Central memory CD8-positive, alpha-beta T cell (primary cell): ENCODE measurements at regions not wholly inside any gene's neighbourhood (a gene's known extent, or its start where the extent isn't known, plus 50 kb on each side); places are given as distances from the start of the nearest gene placed in this dataset.
"Not testable (repeated sequence)": the region's sequence is repeated elsewhere in the genome, so short reads cannot be mapped to it uniquely, and the experiment has no call there.

Experiments
- ATAC-seq: fragments of 150-1000 bp; cut with Tn5 transposase; replicated peaks from 2 replicates; pipeline ENCODE4 v1.10.0; 2022; ENCODE audit warnings: mild to moderate bottlenecking, moderate FRiP score, moderate number of reproducible peaks; ENCODE audit not compliant: poor library complexity, severe bottlenecking; ENCODE audit errors: extremely low read depth
- DNase-seq, 2 donors: peaks; one replicate each; pipeline ENCODE4 v3.0.0; 2021; ENCODE audit warnings: low spot score in 2 of 2
- H3K27ac Mint-ChIP-seq: one replicate; pipeline ENCODE4 v1.8.0; 2022; ENCODE audit warnings: low read depth, mild to moderate bottlenecking, moderate library complexity, mixed read lengths
- H3K27me3 Mint-ChIP-seq: one replicate; pipeline ENCODE4 v1.8.0; 2022; ENCODE audit warnings: mixed read lengths
- H3K36me3 Mint-ChIP-seq: one replicate; pipeline ENCODE4 v1.8.0; 2022; ENCODE audit warnings: mild to moderate bottlenecking, moderate library complexity, mixed read lengths; ENCODE audit not compliant: insufficient read depth
- H3K4me1 Mint-ChIP-seq: one replicate; pipeline ENCODE4 v1.8.0; 2022; ENCODE audit warnings: mixed read lengths
- H3K4me3 Mint-ChIP-seq: one replicate; pipeline ENCODE4 v1.8.0; 2022; ENCODE audit warnings: mild to moderate bottlenecking, moderate library complexity, mixed read lengths
- H3K9me3 Mint-ChIP-seq: one replicate; pipeline ENCODE4 v1.8.0; 2022; ENCODE audit warnings: mixed read lengths

GRCh38 chr4:155444721-155445120, 68.0 kb upstream of the MAP9 start:
- Mint-ChIP-seq H3K36me3 (no peaks in the 10 kb centered on the region), H3K4me1 (no peaks in the 10 kb centered on the region), H3K27ac (no peak overlapping the region), H3K4me3 (no peak overlapping the region), H3K27me3 (peaks cover 24% of the 10 kb centered on the region), H3K9me3 (no peaks in the 10 kb centered on the region)
- DNase-seq = no peak
- no peak for ATAC-seq

DNA sequence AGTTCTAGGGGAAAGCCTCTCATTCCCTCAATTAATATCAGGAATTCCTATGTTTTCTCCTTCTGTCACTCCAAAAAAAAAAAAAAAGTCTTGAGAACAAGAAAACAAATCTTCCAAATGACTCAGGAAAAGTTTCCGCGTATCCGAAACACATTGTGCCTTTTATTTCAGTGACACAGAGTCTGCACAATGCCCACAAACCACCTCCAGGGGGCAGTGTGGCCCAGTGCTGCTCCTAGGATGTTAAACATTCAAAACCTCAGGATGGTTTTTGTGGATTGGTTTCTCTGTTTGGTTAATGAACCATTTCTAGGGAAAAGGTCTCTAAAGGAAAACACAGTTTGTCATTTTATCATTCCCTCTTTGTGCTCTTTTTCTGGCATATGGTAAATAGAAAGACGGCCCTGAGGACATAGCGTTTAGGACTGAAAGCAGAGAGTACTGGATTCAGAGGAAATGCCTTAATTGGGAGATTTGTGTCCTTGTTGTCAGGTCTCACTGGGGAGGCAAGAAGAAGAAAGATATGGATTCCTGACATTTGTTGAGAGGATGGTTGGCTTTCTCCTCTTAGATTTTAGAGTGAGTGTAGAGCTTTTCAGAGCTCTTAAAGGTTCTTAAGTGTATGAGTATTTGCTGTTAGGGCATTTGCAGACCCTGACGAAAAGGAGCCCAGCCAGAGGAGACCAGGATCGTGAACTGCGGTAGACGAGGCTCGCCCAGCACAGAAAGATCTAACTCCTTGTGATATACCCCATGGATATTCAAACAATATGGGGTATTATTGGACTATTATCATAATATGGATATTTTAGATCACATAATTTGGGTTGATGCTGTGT, 65.7 kb upstream of the MAP9 start:
- Mint-ChIP-seq H3K27ac (no peak overlapping the region), H3K9me3 (no peaks in the 10 kb centered on the region), H3K36me3 (no peaks in the 10 kb centered on the region), H3K27me3 (peaks cover 24% of the 10 kb centered on the region), H3K4me3 (no peak overlapping the region), H3K4me1 (no peaks in the 10 kb centered on the region)
- DNase-seq (peak; percentile 12 to 19), ATAC-seq (no peak)

GRCh38 chr4:155441475-155441874, 64.7 kb upstream of the MAP9 start:
- Mint-ChIP-seq H3K27ac (no peak overlapping the region), H3K36me3 (no peaks in the 10 kb centered on the region), H3K27me3 (peaks cover 24% of the 10 kb centered on the region), H3K4me1 (no peaks in the 10 kb centered on the region), H3K4me3 (no peak overlapping the region), H3K9me3 (no peaks in the 10 kb centered on the region)
- DNase-seq = no peak
- ATAC-seq = no peak

DNA sequence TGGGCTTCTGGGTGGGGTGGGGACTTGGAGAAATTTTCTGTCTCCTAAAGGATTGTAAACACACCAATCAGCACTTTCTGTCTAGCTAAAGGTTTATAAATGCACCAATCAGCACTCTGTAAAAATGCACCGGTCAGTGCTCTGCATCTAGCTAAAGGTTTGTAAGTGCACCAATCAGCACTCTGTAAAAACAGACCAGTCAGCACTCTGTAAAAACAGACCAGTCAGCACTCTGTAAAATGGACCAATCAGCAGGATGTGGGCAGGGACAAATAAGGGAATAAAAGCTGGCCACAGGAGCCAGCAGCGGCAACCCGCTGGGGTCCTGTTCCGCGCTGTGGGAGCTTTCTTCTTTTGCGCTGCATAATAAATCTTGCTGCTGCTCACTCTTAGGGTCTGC, 63.0 kb upstream of the MAP9 start:
- H3K9me3 Mint-ChIP-seq, H3K4me3 Mint-ChIP-seq, H3K27ac Mint-ChIP-seq, H3K36me3 Mint-ChIP-seq, H3K4me1 Mint-ChIP-seq, DNase-seq, ATAC-seq: not testable (repeated sequence)
- H3K27me3 Mint-ChIP-seq = peaks cover 24% of the 10 kb centered on the region

DNA sequence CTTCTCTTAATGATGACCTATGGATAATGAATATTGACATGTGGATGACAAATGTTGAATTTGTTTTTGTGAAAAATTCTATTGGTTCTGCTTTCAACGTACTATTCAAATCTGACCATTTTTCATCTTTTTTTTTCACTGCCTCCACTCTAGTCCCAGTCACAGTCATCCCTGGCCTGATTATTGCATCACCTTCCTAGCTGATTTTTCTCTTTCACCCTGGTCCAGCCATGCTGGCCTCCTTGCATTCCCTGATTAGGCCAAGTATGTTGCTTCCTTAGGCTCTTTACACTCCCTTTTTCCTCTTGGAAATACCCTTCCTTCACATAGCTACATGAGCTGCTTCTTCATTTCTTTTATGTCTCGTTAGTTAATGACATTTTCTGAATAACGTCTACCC, 58.1 kb upstream of the MAP9 start:
- Mint-ChIP-seq H3K27me3 (no peaks in the 10 kb centered on the region), H3K9me3 (no peaks in the 10 kb centered on the region), H3K4me3 (no peak overlapping the region), H3K4me1 (no peaks in the 10 kb centered on the region), H3K36me3 (no peaks in the 10 kb centered on the region), H3K27ac (no peak overlapping the region)
- ATAC-seq (no peak), DNase-seq (no peak)

GRCh38 chr4:155434366-155434765, 57.6 kb upstream of the MAP9 start:
- no peak overlapping the region for H3K4me3 Mint-ChIP-seq
- no peak overlapping the region for H3K27ac Mint-ChIP-seq
- H3K9me3 Mint-ChIP-seq = no peaks in the 10 kb centered on the region
- no peaks in the 10 kb centered on the region for H3K36me3 Mint-ChIP-seq
- ATAC-seq (no peak), DNase-seq (no peak)
- H3K4me1 Mint-ChIP-seq = no peaks in the 10 kb centered on the region
- H3K27me3 Mint-ChIP-seq = peaks cover 4% of the 10 kb centered on the region

DNA sequence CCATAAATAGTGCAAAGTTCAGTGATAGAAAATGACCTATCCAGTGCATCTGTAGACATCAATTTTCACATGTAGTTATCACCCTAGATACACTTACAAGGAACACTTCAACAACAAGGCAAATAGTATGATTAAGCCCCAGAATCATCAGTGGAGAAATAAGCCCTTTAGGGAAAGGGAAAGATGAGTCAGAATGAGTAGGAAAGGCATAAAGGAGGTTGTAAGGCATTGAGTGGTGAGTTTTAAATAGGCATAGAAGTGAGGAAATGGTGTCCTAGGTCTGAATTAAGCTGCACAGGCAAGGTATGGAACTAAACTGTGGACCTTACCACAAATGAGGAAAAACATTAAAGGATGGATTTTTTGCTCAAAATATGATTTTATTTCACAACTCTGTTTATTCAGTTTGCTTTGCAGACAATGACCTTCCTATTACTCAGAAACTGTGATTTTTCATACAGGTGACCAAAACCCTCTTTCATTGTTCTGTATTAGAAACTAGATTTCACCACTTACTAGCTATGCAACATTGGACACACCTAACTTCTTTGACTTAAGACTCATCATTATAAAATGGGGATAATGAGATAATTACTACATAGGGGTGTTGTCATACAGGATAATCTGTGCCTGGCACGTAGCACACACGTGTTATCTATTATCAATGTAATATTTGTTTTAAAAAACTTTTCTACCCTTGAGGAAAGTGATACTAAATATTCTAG, 57.0 kb upstream of the MAP9 start:
- H3K4me1 Mint-ChIP-seq = no peaks in the 10 kb centered on the region
- ATAC-seq (no peak), DNase-seq (no peak)
- H3K27ac Mint-ChIP-seq = no peak overlapping the region
- H3K27me3 Mint-ChIP-seq = peaks cover 10% of the 10 kb centered on the region
- no peaks in the 10 kb centered on the region for H3K36me3 Mint-ChIP-seq
- H3K9me3 Mint-ChIP-seq = no peaks in the 10 kb centered on the region
- no peak overlapping the region for H3K4me3 Mint-ChIP-seq

- Mint-ChIP-seq H3K4me3 (no peak overlapping the region), H3K36me3 (no peaks in the 10 kb centered on the region), H3K27ac (no peak overlapping the region), H3K4me1 (no peaks in the 10 kb centered on the region), H3K9me3 (no peaks in the 10 kb centered on the region), H3K27me3 (peaks cover 11% of the 10 kb centered on the region)
- ATAC-seq (no peak), DNase-seq (no peak)
Observed at GRCh38 chr4:155430895-155431795, 54.4 kb upstream of the MAP9 start.

DNA sequence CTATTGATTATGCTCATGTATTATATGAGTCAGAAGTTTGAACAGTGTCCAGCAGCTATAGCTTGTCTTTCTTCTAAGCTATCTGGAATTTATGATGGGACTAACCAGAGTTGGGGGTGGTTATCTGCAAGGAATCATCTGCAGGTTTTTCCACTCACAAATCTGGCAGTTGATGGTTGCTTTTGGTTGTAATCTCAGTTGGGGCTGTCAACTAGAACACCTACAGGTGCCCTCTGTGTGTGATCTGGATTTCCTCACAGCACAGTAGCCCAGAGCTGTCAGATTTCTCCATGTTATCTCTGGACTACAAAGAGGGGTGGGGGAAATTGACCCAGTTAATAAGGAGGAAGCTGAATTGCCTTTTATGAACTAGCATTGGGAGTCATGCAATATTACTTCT, 51.4 kb upstream of the MAP9 start:
- H3K4me1 Mint-ChIP-seq = no peaks in the 10 kb centered on the region
- ATAC-seq (no peak), DNase-seq (no peak)
- H3K4me3 Mint-ChIP-seq = no peak overlapping the region
- no peaks in the 10 kb centered on the region for H3K36me3 Mint-ChIP-seq
- no peaks in the 10 kb centered on the region for H3K9me3 Mint-ChIP-seq
- H3K27me3 Mint-ChIP-seq = peaks cover 20% of the 10 kb centered on the region
- H3K27ac Mint-ChIP-seq = no peak overlapping the region

GRCh38 chr4:155426953-155427352, 50.2 kb upstream of the MAP9 start:
- Mint-ChIP-seq H3K27ac (no peak overlapping the region), H3K27me3 (peaks cover 23% of the 10 kb centered on the region), H3K4me3 (no peak overlapping the region), H3K9me3 (no peaks in the 10 kb centered on the region), H3K4me1 (no peaks in the 10 kb centered on the region), H3K36me3 (no peaks in the 10 kb centered on the region)
- ATAC-seq (no peak), DNase-seq (no peak)
